H9 (cell line): ENCODE measurements at regions not wholly inside any gene's neighbourhood (a gene's known extent, or its start where the extent isn't known, plus 50 kb on each side); places are given as distances from the start of the nearest gene placed in this dataset.

Source experiments
- DNase-seq: peaks from one replicate; pipeline ENCODE4 v3.0.0-alpha.2; 2017
- H2AFZ ChIP-seq: one replicate; pipeline ENCODE4 v1.6.1; 2013; ENCODE audit warnings: mild to moderate bottlenecking, low read length, control low read depth, moderate library complexity
- H2AK5ac ChIP-seq: 2 replicates; pipeline ENCODE4 v1.6.1; 2013; ENCODE audit warnings: low read length, control low read depth, mixed read lengths; ENCODE audit not compliant: insufficient read length
- H2BK120ac ChIP-seq: one replicate; pipeline ENCODE4 v1.6.1; 2013; ENCODE audit warnings: low read depth, mild to moderate bottlenecking, low read length, control low read depth, inconsistent platforms; ENCODE audit not compliant: poor library complexity, severe bottlenecking
- H2BK12ac ChIP-seq: 2 replicates; pipeline ENCODE4 v1.6.1; 2013; ENCODE audit warnings: low read length, control low read depth, mixed read lengths, low read depth; ENCODE audit not compliant: insufficient read length
- H2BK15ac ChIP-seq: 2 replicates; pipeline ENCODE4 v1.6.1; 2013; ENCODE audit warnings: low read depth, low read length, control low read depth
- H2BK20ac ChIP-seq: one replicate; pipeline ENCODE4 v1.6.1; 2013; ENCODE audit warnings: low read depth, mild to moderate bottlenecking, low read length, control low read depth, inconsistent platforms; ENCODE audit not compliant: poor library complexity, severe bottlenecking
- H2BK5ac ChIP-seq: 2 replicates; pipeline ENCODE4 v1.6.1; 2013; ENCODE audit warnings: low read length, control low read depth, mixed read lengths; ENCODE audit not compliant: insufficient read length
- H3K14ac ChIP-seq: 2 replicates; pipeline ENCODE4 v1.6.1; 2013; ENCODE audit warnings: low read length, control low read depth; ENCODE audit not compliant: insufficient read depth
- H3K18ac ChIP-seq: 2 replicates; pipeline ENCODE4 v1.6.1; 2013; ENCODE audit warnings: low read depth, mild to moderate bottlenecking, mixed read lengths, low read length, control low read depth; ENCODE audit not compliant: insufficient read length
- H3K23ac ChIP-seq: 2 replicates; pipeline ENCODE4 v1.6.1; 2013; ENCODE audit warnings: low read length, control low read depth, mixed read lengths, low read depth; ENCODE audit not compliant: insufficient read length
- H3K23me2 ChIP-seq: 2 replicates; pipeline ENCODE4 v1.6.1; 2013; ENCODE audit warnings: low read depth, mild to moderate bottlenecking, mixed read lengths, low read length, control low read depth; ENCODE audit not compliant: insufficient read length, poor library complexity, severe bottlenecking
- H3K27ac ChIP-seq: 2 replicates; pipeline ENCODE4 v1.5.1; 2013; ENCODE audit warnings: low read length, control low read depth, mixed read lengths, low read depth; ENCODE audit not compliant: insufficient read length
- H3K27me3 ChIP-seq: 2 replicates; pipeline ENCODE4 v1.6.1; 2013; ENCODE audit warnings: low read length, control low read depth, inconsistent platforms; ENCODE audit not compliant: insufficient read depth
- H3K4ac ChIP-seq: 2 replicates; pipeline ENCODE4 v1.6.1; 2013; ENCODE audit warnings: low read depth, mild to moderate bottlenecking, control low read depth, inconsistent platforms, low read length, moderate library complexity
- H3K4me1 ChIP-seq: 2 replicates; pipeline ENCODE4 v1.6.1; 2013; ENCODE audit warnings: low read length, control low read depth, inconsistent platforms; ENCODE audit not compliant: insufficient read depth
- H3K4me2 ChIP-seq: 2 replicates; pipeline ENCODE4 v1.6.1; 2013; ENCODE audit warnings: low read length, control low read depth, mixed read lengths; ENCODE audit not compliant: insufficient read length, insufficient read depth
- H3K56ac ChIP-seq: 2 replicates; pipeline ENCODE4 v1.6.1; 2013; ENCODE audit warnings: low read depth, mild to moderate bottlenecking, mixed read lengths, low read length, control low read depth; ENCODE audit not compliant: insufficient read length
- H3K79me1 ChIP-seq: 2 replicates; pipeline ENCODE4 v1.6.1; 2013; ENCODE audit warnings: low read depth, mild to moderate bottlenecking, moderate library complexity, low read length, control low read depth, inconsistent platforms; ENCODE audit not compliant: insufficient read depth, poor library complexity, severe bottlenecking
- H3K79me2 ChIP-seq: 2 replicates; pipeline ENCODE4 v1.6.1; 2013; ENCODE audit warnings: low read length, control low read depth, inconsistent platforms; ENCODE audit not compliant: insufficient read depth
- H3K9ac ChIP-seq: 2 replicates; pipeline ENCODE4 v1.6.1; 2013; ENCODE audit warnings: low read length, control low read depth, mixed read lengths; ENCODE audit not compliant: insufficient read length; ENCODE audit errors: extremely low read depth
- H3K9me3 ChIP-seq: one replicate; pipeline ENCODE4 v1.6.1; 2013; ENCODE audit warnings: low read depth, low read length, inconsistent platforms; ENCODE audit not compliant: control insufficient read depth
- H3T11ph ChIP-seq: one replicate; pipeline ENCODE4 v1.6.1; 2013; ENCODE audit warnings: mild to moderate bottlenecking, low read length, control low read depth, inconsistent platforms
- H4K20me1 ChIP-seq: one replicate; pipeline ENCODE4 v1.6.1; 2013; ENCODE audit not compliant: control insufficient read depth, insufficient read length, insufficient read depth
- H4K5ac ChIP-seq: 2 replicates; pipeline ENCODE4 v1.6.1; 2013; ENCODE audit warnings: low read depth, mild to moderate bottlenecking, mixed read lengths, low read length, control low read depth; ENCODE audit not compliant: insufficient read length
- H4K8ac ChIP-seq: replicated peaks from 2 replicates; pipeline ENCODE4 v1.6.1; 2013; ENCODE audit warnings: low read length, control low read depth, mixed read lengths, low read depth; ENCODE audit not compliant: insufficient read length
- H4K91ac ChIP-seq: 2 replicates; pipeline ENCODE4 v1.6.1; 2013; ENCODE audit warnings: low read depth, mild to moderate bottlenecking, moderate library complexity, mixed read lengths, low read length, control low read depth; ENCODE audit not compliant: insufficient read length
- H3K27ac Mint-ChIP-seq, 3 experiments: 2 replicates in 2 of 3; 3 replicates in 1 of 3; pipeline ENCODE4 v1.8.0; 2020 to 2021; ENCODE audit warnings: mixed read lengths in 3 of 3, mild to moderate bottlenecking in 1 of 3, moderate library complexity in 1 of 3
- H3K27me3 Mint-ChIP-seq: 2 replicates; pipeline ENCODE4 v1.8.0; 2021; ENCODE audit warnings: low read depth, mild to moderate bottlenecking, moderate library complexity, mixed read lengths
- H3K36me3 Mint-ChIP-seq, 3 experiments: 2 replicates in 2 of 3; 3 replicates in 1 of 3; pipeline ENCODE4 v1.8.0; 2020 to 2021; ENCODE audit warnings: low read depth in 3 of 3, mixed read lengths in 3 of 3; ENCODE audit not compliant: insufficient read depth in 1 of 3
- H3K4me1 Mint-ChIP-seq, 2 experiments: 2 replicates each; pipeline ENCODE4 v1.8.0; 2020; ENCODE audit warnings: mixed read lengths in 2 of 2
- H3K4me3 Mint-ChIP-seq, 2 experiments: 2 replicates in 1 of 2; 3 replicates in 1 of 2; pipeline ENCODE4 v1.8.0; 2020 to 2021; ENCODE audit warnings: mild to moderate bottlenecking in 2 of 2, mixed read lengths in 2 of 2, moderate library complexity in 1 of 2
- H3K9me3 Mint-ChIP-seq, 2 experiments: 2 replicates in 1 of 2; 3 replicates in 1 of 2; pipeline ENCODE4 v1.8.0; 2020; ENCODE audit warnings: mild to moderate bottlenecking in 2 of 2, mixed read lengths in 2 of 2, moderate library complexity in 1 of 2
- CTCF ChIP-seq: fragments of 200-600 bp; sonication (generic); conservative IDR thresholded peaks from 3 replicates; pipeline ENCODE4 v1.8.0; 2021; ENCODE audit warnings: antibody characterized with exemption, mild to moderate bottlenecking
- WGBS: extraction: QIAGEN DNeasy Blood & Tissue Kit; methylation state at CpG from one replicate; pipeline ENCODE4 v1.1.7; 2013; ENCODE audit warnings: missing lambda C conversion rate, low lambda C conversion rate, mixed read lengths; ENCODE audit not compliant: insufficient read length; ENCODE audit errors: extremely low coverage; 5-methylcytosine and 5-hydroxymethylcytosine counted together

- Histone ChIP-seq H2BK20ac (no peak overlapping the region), H3K79me1 (no peaks in the 10 kb centered on the region), H3K79me2 (no peaks in the 10 kb centered on the region), H3K4me1 (no peaks in the 10 kb centered on the region), H2BK15ac (no peak overlapping the region), H3K23me2 (no peaks in the 10 kb centered on the region), H2BK12ac (no peak overlapping the region), H3K4ac (no peak overlapping the region), H4K91ac (no peak overlapping the region), H2AK5ac (no peak overlapping the region), H3K27me3 (no peaks in the 10 kb centered on the region), H3K14ac (no peak overlapping the region), H4K8ac (no peak overlapping the region), H3K9me3 (no peaks in the 10 kb centered on the region), H3T11ph (no peak overlapping the region), H2BK5ac (no peak overlapping the region), H3K9ac (no peak overlapping the region), H3K18ac (no peak overlapping the region), H3K23ac (no peak overlapping the region), H3K27ac (no peak overlapping the region), H4K20me1 (no peaks in the 10 kb centered on the region), H3K56ac (no peak overlapping the region), H3K4me2 (no peak overlapping the region), H2BK120ac (no peak overlapping the region), H4K5ac (no peak overlapping the region), H2AFZ (no peak overlapping the region)
- no peaks in the 10 kb centered on the region for H3K27me3 Mint-ChIP-seq
- DNase-seq: no peak
- H3K36me3 Mint-ChIP-seq: no peaks in the 10 kb centered on the region
- no CpG with 5 or more reads among the region's 1 CpG for WGBS
- peaks cover 6 to 9% of the 10 kb centered on the region in 2 experiments; a peak in 3 of 4 replicates for H3K4me1 Mint-ChIP-seq
- H3K9me3 Mint-ChIP-seq: no peaks in the 10 kb centered on the region
- no peak overlapping the region for H3K27ac Mint-ChIP-seq
- H3K4me3 Mint-ChIP-seq: no peak overlapping the region
- no peak for TF ChIP-seq CTCF
These were observed 83.6 kb upstream of the ZBED5 start for GRCh38 chr11:10941414-10941813.
